B cell (primary cell): ENCODE measurements at regions not wholly inside any gene's neighbourhood (a gene's known extent, or its start where the extent isn't known, plus 50 kb on each side); places are given as distances from the start of the nearest gene placed in this dataset.

Experiments
- ATAC-seq: fragments of 200-7000 bp; cut with Tn5 transposase; one replicate; pipeline ENCODE4 v1.10.0; 2021; ENCODE audit warnings: low read depth, mild to moderate bottlenecking, moderate number of reproducible peaks, moderate library complexity
- CTCF ChIA-PET: fragments of 350-600 bp; sonication (Branson Sonifier 250); formaldehyde crosslinking; loops from one replicate; lab custom pipeline; 2021; ENCODE audit warnings: antibody characterized with exemption, inconsistent platforms; lab: Charles Lee
- POLR2A ChIA-PET: fragments of 350-600 bp; sonication (Branson Sonifier 250); formaldehyde crosslinking; loops from one replicate; lab custom pipeline; 2021; ENCODE audit warnings: antibody characterized with exemption; lab: Charles Lee
- DNase-seq: peaks from one replicate; pipeline ENCODE4 v3.0.0; 2013
- H2AFZ ChIP-seq: 2 replicates; pipeline ENCODE4 v1.6.1; 2012; ENCODE audit warnings: mild to moderate bottlenecking, low read depth, low read length; ENCODE audit not compliant: insufficient read depth, poor library complexity, severe bottlenecking
- H3K27ac ChIP-seq, 2 donors: 1 replicate in 1 of 2; 2 replicates in 1 of 2; pipeline ENCODE4 v1.5.1; 2012 to 2013; ENCODE audit warnings: low read length in 2 of 2, mild to moderate bottlenecking in 2 of 2, moderate library complexity in 1 of 2
- H3K27me3 ChIP-seq, 4 experiments: fragments of 200-600 bp in 1 of 4; sonication (generic) in 1 of 4; replicated peaks in 1 of 4; 1 replicate in 2 of 4; 2 replicates in 2 of 4; pipeline versions ENCODE4 v1.6.1 to v1.7.0; 2013 to 2016; ENCODE audit warnings: low read length in 3 of 4, mild to moderate bottlenecking in 2 of 4, mixed read lengths in 1 of 4, moderate library complexity in 1 of 4; ENCODE audit not compliant: insufficient read depth in 4 of 4, control insufficient read depth in 3 of 4; ENCODE audit errors: control extremely low read depth in 1 of 4
- H3K36me3 ChIP-seq, 2 experiments: replicated peaks in 1 of 2; 1 replicate in 1 of 2; 2 replicates in 1 of 2; pipeline versions ENCODE4 v1.6.1 to v1.7.1; 2013; ENCODE audit warnings: low read length in 1 of 2; ENCODE audit not compliant: insufficient read depth in 2 of 2, control insufficient read depth in 1 of 2; ENCODE audit errors: control extremely low read depth in 1 of 2, extremely low read depth in 1 of 2
- H3K4me1 ChIP-seq, 2 donors: fragments of 200-600 bp in 1 of 2; sonication (generic) in 1 of 2; 1 replicate in 1 of 2; 2 replicates in 1 of 2; pipeline versions ENCODE4 v1.5.1 to v1.6.1; 2013 to 2017; ENCODE audit warnings: low read length in 2 of 2; ENCODE audit not compliant: control insufficient read depth in 2 of 2, insufficient read depth in 2 of 2
- H3K4me2 ChIP-seq: replicated peaks from 2 replicates; pipeline ENCODE3; 2012; ENCODE audit warnings: mild to moderate bottlenecking, low read depth, low read length; ENCODE audit not compliant: poor library complexity, severe bottlenecking
- H3K4me3 ChIP-seq, 5 experiments: fragments of 200-600 bp in 1 of 5; sonication (generic) in 1 of 5; 1 replicate in 3 of 5; 2 replicates in 2 of 5; pipeline versions ENCODE4 v1.5.1 to v1.7.0; 2011 to 2016; ENCODE audit warnings: low read length in 4 of 5, mild to moderate bottlenecking in 4 of 5, low read depth in 2 of 5, control low read depth in 1 of 5, moderate library complexity in 1 of 5; ENCODE audit not compliant: insufficient read depth in 1 of 5; ENCODE audit errors: control extremely low read depth in 1 of 5, extremely low read depth in 1 of 5
- H3K79me2 ChIP-seq: fragments of 200-600 bp; sonication (generic); one replicate; pipeline ENCODE4 v1.6.0; 2016; ENCODE audit warnings: low read length; ENCODE audit not compliant: control insufficient read depth, insufficient read depth
- H3K9ac ChIP-seq: fragments of 200-600 bp; sonication (generic); 2 replicates; pipeline ENCODE4 v1.6.1; 2017; ENCODE audit warnings: mild to moderate bottlenecking, low read length, moderate library complexity
- H3K9me3 ChIP-seq, 3 donors: one replicate each; pipeline versions ENCODE4 v1.6.1 to v1.7.1; 2013; ENCODE audit warnings: low read length in 2 of 3; ENCODE audit not compliant: control insufficient read depth in 2 of 3, insufficient read depth in 1 of 3; ENCODE audit errors: control extremely low read depth in 1 of 3
- H4K20me1 ChIP-seq: 2 replicates; pipeline ENCODE4 v1.6.0; 2012; ENCODE audit warnings: mild to moderate bottlenecking, low read length; ENCODE audit not compliant: insufficient read depth, control insufficient read depth, poor library complexity, severe bottlenecking
- H3K27ac Mint-ChIP-seq: one replicate; pipeline ENCODE4 v1.8.0; 2021; ENCODE audit warnings: mixed read lengths
- H3K27me3 Mint-ChIP-seq: one replicate; pipeline ENCODE4 v1.8.0; 2021; ENCODE audit warnings: mixed read lengths
- H3K4me1 Mint-ChIP-seq: one replicate; pipeline ENCODE4 v1.8.0; 2021; ENCODE audit warnings: mixed read lengths
- H3K4me3 Mint-ChIP-seq: one replicate; pipeline ENCODE4 v1.8.0; 2021; ENCODE audit warnings: mixed read lengths
- H3K9me3 Mint-ChIP-seq: one replicate; pipeline ENCODE4 v1.8.0; 2022; ENCODE audit warnings: mixed read lengths; ENCODE audit not compliant: insufficient read depth
- EZH2 ChIP-seq: IDR thresholded peaks from 2 replicates; pipeline ENCODE4 v1.6.1; 2012; ENCODE audit warnings: borderline replicate concordance, low read depth, mild to moderate bottlenecking, moderate library complexity, low read length; ENCODE audit not compliant: insufficient read depth, poor library complexity, severe bottlenecking
- WGBS: methylation state at CpG from one replicate; pipeline ENCODE4 v1.1.5; 2013; ENCODE audit warnings: missing lambda C conversion rate; ENCODE audit not compliant: insufficient coverage; 5-methylcytosine and 5-hydroxymethylcytosine counted together
- intact Hi-C: fragments of 100-400 bp; cut with micrococcal nuclease; formaldehyde crosslinking; loops from one replicate; pipeline ENCODE4 v1.10.0; 2022
- TF ChIP-seq, protein P1 (sequence below): fragments of 200-600 bp; IDR thresholded peaks from one replicate; pipeline ENCODE4 v1.8.0; 2022; ENCODE audit warnings: antibody characterized with exemption, mild to moderate bottlenecking

DNA sequence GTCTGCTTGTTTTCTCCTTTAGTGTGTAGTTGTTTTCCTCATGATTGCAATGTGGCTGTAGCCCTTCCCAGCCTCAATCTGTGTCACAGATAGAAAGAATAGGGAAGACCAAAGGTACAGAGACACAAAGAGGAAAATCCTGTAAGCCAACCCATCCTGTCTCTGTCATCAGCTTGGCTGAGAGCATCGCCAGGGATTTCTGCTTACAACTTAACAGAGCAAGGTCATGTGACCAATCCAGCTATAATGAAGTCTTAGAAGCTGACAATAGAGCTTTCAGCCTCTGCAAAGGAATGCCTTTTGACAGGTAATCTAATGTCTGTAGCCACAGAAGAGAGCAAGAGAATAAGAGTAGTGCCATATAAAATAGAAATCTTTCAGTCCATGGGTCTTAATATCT is 1598.0 kb upstream of the AGA start:
- H3K9me3 Mint-ChIP-seq = peaks cover 2% of the 10 kb centered on the region
- no peak for TF ChIP-seq EZH2
- TF ChIP-seq, protein P1, sequence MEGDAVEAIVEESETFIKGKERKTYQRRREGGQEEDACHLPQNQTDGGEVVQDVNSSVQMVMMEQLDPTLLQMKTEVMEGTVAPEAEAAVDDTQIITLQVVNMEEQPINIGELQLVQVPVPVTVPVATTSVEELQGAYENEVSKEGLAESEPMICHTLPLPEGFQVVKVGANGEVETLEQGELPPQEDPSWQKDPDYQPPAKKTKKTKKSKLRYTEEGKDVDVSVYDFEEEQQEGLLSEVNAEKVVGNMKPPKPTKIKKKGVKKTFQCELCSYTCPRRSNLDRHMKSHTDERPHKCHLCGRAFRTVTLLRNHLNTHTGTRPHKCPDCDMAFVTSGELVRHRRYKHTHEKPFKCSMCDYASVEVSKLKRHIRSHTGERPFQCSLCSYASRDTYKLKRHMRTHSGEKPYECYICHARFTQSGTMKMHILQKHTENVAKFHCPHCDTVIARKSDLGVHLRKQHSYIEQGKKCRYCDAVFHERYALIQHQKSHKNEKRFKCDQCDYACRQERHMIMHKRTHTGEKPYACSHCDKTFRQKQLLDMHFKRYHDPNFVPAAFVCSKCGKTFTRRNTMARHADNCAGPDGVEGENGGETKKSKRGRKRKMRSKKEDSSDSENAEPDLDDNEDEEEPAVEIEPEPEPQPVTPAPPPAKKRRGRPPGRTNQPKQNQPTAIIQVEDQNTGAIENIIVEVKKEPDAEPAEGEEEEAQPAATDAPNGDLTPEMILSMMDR = no peak
- POLR2A ChIA-PET = no interaction called here

DNA sequence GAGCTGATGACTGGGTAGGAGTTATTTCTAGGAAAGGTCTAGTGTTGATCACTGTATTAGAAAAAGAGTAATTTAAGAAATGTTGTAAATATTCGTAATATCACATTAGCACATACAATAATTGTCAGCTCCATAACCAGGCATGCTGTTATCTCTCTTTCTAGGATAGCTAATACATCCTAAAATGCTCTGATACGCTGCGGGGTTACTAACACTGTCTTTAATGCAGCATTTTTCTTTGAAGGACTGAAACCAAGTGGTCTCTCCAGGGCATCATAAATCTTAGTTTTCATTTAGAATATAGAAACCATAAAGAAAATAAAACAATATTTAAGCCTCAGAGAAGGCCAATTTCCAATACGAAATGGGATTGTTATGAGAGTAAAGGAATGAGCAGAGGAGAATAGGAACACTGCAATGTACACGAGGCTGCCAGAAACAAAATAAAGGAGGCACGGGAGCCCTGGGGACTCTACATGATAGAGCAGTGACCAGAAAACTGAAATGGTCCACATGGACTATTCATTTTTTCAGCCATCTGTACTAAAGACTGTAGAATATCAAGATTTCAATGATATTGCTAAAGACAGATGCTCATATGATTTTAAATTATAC is 1606.7 kb upstream of the AGA start:
- Histone ChIP-seq H3K4me2 (no peak overlapping the region), H3K9me3 (peaks cover 0 to 3% (median 3%) of the 10 kb centered on the region in 3 donors), H3K4me3 (no peak overlapping the region), H2AFZ (no peak overlapping the region), H3K4me1 (no peaks in the 10 kb centered on the region), H3K36me3 (no peaks in the 10 kb centered on the region), H3K27me3 (no peaks in the 10 kb centered on the region), H3K79me2 (no peaks in the 10 kb centered on the region), H3K27ac (no peak overlapping the region), H3K9ac (no peak overlapping the region), H4K20me1 (no peaks in the 10 kb centered on the region)
- Mint-ChIP-seq H3K9me3 (no peaks in the 10 kb centered on the region), H3K27me3 (no peaks in the 10 kb centered on the region), H3K4me3 (no peak overlapping the region), H3K27ac (no peak overlapping the region), H3K4me1 (no peaks in the 10 kb centered on the region)
- CTCF ChIA-PET = no interaction called here
- no CpG with 5 or more reads among the region's 6 CpGs for WGBS
- TF ChIP-seq EZH2 = no peak
- DNase-seq (no peak), ATAC-seq (no peak)
- POLR2A ChIA-PET = no interaction called here
- intact Hi-C loops = no loop called here

More for the DNA sequence above, 1598.0 kb upstream of the AGA start:
- Histone ChIP-seq H3K9me3 (peaks cover 0 to 7% (median 4%) of the 10 kb centered on the region in 3 donors), H3K36me3 (no peaks in the 10 kb centered on the region), H3K4me1 (no peaks in the 10 kb centered on the region), H3K27me3 (no peaks in the 10 kb centered on the region), H2AFZ (no peak overlapping the region), H4K20me1 (no peaks in the 10 kb centered on the region), H3K4me3 (no peak overlapping the region), H3K4me2 (no peak overlapping the region), H3K27ac (no peak overlapping the region), H3K9ac (no peak overlapping the region), H3K79me2 (no peaks in the 10 kb centered on the region)
- intact Hi-C loops = no loop called here
- Mint-ChIP-seq H3K4me3 (no peak overlapping the region), H3K27ac (no peak overlapping the region), H3K27me3 (no peaks in the 10 kb centered on the region), H3K4me1 (no peaks in the 10 kb centered on the region)
- ATAC-seq (no peak), DNase-seq (no peak)
- WGBS = 100% methylated on average over 1 of the region's 1 CpG
- CTCF ChIA-PET = no interaction called here
